BJ (cell line): ENCODE measurements at regions not wholly inside any gene's neighbourhood (a gene's known extent, or its start where the extent isn't known, plus 50 kb on each side); places are given as distances from the start of the nearest gene placed in this dataset.

ENCODE experiments used
- CTCF ChIA-PET: fragments of 350-600 bp; formaldehyde crosslinking; extraction: SDS; loops from one replicate; lab custom pipeline; 2021; ENCODE audit warnings: antibody characterized with exemption, inconsistent platforms; lab: Yijun Ruan, JAX
- POLR2A ChIA-PET: fragments of 300-600 bp; sonication (Branson Sonifier 250); formaldehyde crosslinking; extraction: SDS; loops from one replicate; lab custom pipeline; 2021; ENCODE audit warnings: antibody characterized with exemption; lab: Charles Lee
- DNase-seq: peaks from one replicate; pipeline ENCODE4 v3.0.0-alpha.2; 2011; ENCODE audit warnings: low read depth
- H3K27me3 ChIP-seq: 2 replicates; pipeline ENCODE4 v1.6.0; 2011; ENCODE audit warnings: low read length; ENCODE audit not compliant: control insufficient read depth, insufficient read depth
- H3K36me3 ChIP-seq: 2 replicates; pipeline ENCODE4 v1.5.1; 2011; ENCODE audit warnings: low read length; ENCODE audit not compliant: control insufficient read depth, insufficient read depth
- H3K4me3 ChIP-seq: 2 replicates; pipeline ENCODE4 v1.5.1; 2011; ENCODE audit warnings: low read depth, mild to moderate bottlenecking, control low read depth, low read length
- TF ChIP-seq, protein P1 (sequence below): IDR thresholded peaks from 2 replicates; pipeline ENCODE4 v1.5.1; 2011; ENCODE audit warnings: low read depth, mild to moderate bottlenecking, control low read depth, inconsistent platforms, low read length, moderate library complexity; ENCODE audit not compliant: insufficient read depth

DNA sequence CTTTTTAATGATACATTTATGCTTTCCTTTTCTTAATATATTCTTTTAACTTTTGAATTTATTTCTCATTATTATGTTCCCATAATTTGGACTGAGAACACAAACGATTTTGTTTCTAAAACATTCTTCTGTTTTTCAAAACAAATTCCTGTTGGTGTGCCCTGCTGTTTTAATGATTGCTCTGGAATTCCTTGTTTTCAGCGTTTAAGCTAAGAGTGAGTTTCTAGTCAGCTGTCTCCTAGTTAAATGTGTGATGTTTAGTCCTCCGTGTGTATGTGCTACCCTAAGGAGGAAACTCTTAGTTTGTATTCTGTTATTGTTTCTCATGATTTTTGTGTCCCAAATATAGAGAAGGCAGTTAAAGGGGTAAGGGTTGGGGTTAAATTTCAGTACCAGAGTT, 306.1 kb upstream of the RGS17 start:
- ChIA-PET POLR2A (no interaction called here), CTCF (no interaction called here)
- H3K4me3 ChIP-seq, result no peak overlapping the region
- no peaks in the 10 kb centered on the region for H3K36me3 ChIP-seq
- no peak for DNase-seq
- TF ChIP-seq, protein P1, sequence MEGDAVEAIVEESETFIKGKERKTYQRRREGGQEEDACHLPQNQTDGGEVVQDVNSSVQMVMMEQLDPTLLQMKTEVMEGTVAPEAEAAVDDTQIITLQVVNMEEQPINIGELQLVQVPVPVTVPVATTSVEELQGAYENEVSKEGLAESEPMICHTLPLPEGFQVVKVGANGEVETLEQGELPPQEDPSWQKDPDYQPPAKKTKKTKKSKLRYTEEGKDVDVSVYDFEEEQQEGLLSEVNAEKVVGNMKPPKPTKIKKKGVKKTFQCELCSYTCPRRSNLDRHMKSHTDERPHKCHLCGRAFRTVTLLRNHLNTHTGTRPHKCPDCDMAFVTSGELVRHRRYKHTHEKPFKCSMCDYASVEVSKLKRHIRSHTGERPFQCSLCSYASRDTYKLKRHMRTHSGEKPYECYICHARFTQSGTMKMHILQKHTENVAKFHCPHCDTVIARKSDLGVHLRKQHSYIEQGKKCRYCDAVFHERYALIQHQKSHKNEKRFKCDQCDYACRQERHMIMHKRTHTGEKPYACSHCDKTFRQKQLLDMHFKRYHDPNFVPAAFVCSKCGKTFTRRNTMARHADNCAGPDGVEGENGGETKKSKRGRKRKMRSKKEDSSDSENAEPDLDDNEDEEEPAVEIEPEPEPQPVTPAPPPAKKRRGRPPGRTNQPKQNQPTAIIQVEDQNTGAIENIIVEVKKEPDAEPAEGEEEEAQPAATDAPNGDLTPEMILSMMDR, result no peak
- no peaks in the 10 kb centered on the region for H3K27me3 ChIP-seq

DNA sequence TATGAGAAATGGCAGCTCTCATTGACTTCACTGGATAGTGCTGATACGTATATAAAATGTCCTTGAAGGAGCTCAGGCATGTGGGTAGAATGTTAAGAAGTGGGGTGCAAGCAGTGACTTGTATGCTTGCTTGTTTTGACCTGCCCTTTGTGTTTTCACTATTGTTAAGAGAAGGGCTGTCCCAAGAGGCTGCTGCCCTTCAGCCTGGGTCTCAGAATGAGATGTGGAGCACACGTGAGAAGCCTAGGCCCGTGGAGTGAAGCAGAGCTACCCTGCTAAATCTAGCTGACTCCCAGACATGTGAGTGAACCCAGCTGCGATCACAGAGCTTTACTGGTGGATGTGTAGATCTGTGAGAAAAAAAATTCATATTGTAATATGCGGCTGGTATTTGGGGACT, 305.3 kb upstream of the RGS17 start:
- DNase-seq, result no peak
- TF ChIP-seq, protein P1, result no peak
- CTCF ChIA-PET, result no interaction called here
- H3K36me3 ChIP-seq, result no peaks in the 10 kb centered on the region
- no peak overlapping the region for H3K4me3 ChIP-seq
- H3K27me3 ChIP-seq, result no peaks in the 10 kb centered on the region
- POLR2A ChIA-PET, result no interaction called here

DNA sequence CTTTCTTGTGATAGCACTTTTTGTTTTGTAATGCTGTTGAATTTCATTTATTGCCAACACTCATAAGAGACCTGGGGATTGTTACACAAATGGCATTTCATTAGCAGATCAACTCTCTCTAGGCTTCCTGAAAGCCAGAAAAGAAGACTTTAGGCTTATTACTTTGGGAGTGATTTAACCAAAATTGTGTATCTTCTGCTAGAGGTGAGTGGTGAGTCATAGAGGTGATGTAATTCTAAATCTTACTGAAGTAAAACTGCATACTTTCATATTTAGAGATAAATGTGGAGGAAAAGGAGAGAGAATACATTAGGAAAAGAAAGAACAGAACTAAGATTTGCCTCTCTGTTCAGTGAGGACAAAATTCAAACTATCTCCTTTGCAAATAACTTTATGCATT, 304.7 kb upstream of the RGS17 start:
- H3K4me3 ChIP-seq, result no peak overlapping the region
- CTCF ChIA-PET, result no interaction called here
- no peaks in the 10 kb centered on the region for H3K36me3 ChIP-seq
- TF ChIP-seq, protein P1, result no peak
- no peak for DNase-seq
- H3K27me3 ChIP-seq, result no peaks in the 10 kb centered on the region
- POLR2A ChIA-PET, result no interaction called here

DNA sequence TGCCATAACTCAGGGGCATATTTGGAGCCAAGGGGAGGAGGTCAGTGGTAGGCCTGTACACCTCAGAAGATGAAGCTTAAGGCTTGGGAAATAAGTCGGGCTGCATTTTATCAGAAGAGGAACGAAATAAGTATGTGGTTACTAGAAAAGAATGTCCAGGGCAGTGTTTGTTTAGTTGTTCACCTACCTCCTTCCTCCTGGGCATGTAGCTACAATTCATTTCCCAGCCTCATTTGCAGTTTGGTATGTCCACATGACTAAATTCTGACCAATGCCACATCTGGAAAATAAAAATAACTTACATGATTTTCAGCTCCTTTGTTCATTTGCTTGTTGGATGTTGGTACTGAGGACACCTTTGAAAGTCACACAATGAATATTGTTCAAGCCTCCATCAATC, 294.5 kb upstream of the RGS17 start:
- Histone ChIP-seq H3K36me3 (no peaks in the 10 kb centered on the region), H3K27me3 (no peaks in the 10 kb centered on the region), H3K4me3 (no peak overlapping the region)
- TF ChIP-seq, protein P1, result no peak
- DNase-seq, result no peak
- ChIA-PET POLR2A (no interaction called here), CTCF (no interaction called here)

DNA sequence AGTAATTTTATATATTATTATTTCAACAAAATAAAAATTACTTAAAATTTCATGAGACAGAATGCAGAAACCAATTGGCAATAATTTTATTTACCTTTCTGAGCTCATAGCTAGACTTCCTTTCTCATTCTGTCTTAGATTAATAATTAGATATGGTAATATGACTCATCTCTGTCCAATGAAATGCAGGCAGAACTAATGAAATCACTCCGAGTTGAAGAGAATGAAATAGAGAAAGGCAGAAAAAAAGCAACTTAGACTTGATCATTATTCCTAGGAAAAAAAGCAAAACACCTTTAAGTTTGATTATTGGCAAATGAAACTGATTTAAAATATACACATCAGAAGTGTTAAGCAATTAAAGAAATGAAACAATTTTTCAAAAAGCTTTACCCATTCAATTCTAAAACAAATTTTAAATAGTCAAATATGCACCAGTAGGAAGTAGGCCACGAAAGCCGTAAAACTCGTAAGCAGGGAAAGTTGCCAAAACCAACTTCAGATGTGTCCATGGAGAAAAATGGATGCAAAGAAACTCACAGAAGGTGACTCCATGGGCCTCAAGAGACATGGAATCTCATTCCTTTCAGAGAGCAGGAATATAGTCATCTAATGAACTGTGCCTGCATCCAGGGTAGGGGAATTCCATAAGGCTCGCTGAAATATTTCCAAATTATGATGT, 293.8 kb upstream of the RGS17 start:
- no peak for DNase-seq
- ChIA-PET CTCF (no interaction called here), POLR2A (no interaction called here)
- TF ChIP-seq, protein P1, result no peak
- Histone ChIP-seq H3K27me3 (no peaks in the 10 kb centered on the region), H3K36me3 (no peaks in the 10 kb centered on the region), H3K4me3 (no peak overlapping the region)
